ENCODE measurements at regions not wholly inside any gene's neighbourhood (a gene's known extent, or its start where the extent isn't known, plus 50 kb on each side); places are given as distances from the start of the nearest gene placed in this dataset.

- intact Hi-C loops (cut with DNase I) = no loop called here
- TF ChIP-seq CTCF (IDR thresholded peaks at IDR 0.05) = no peak
- no peak for TF ChIP-seq POLR2A (IDR thresholded peaks at IDR 0.05)
- Histone ChIP-seq H3K4me3 (no peak overlapping the region), H3K27ac (no peak overlapping the region), H3K36me3 (replicated peaks in 1 of 2; ENCODE audit: insufficient read depth in 1 of 2, low read depth in 2 of 2) (no peaks in the 10 kb centered on the region), H3K27me3 (no peaks in the 10 kb centered on the region), H3K9me3 (no peaks in the 10 kb centered on the region), H3K4me1 (no peaks in the 10 kb centered on the region)
- ATAC-seq (no peak), DNase-seq (no peak)
- 58 to 67% methylated on average over 6 to 14 of the region's 14 CpGs for WGBS, 2 donors
These were observed 241.9 kb upstream of the IRX4 start for GRCh38 chr5:2124434-2125170.

- Histone ChIP-seq H3K4me1 (no peaks in the 10 kb centered on the region), H3K27ac (no peak overlapping the region), H3K9me3 (no peaks in the 10 kb centered on the region), H3K4me3 (no peak overlapping the region), H3K36me3 (replicated peaks in 1 of 2; ENCODE audit: insufficient read depth in 1 of 2, low read depth in 2 of 2) (no peaks in the 10 kb centered on the region), H3K27me3 (no peaks in the 10 kb centered on the region)
- DNase-seq = no peak
- TF ChIP-seq POLR2A (IDR thresholded peaks at IDR 0.05) (no peak), CTCF (IDR thresholded peaks at IDR 0.05) (no peak)
- 85 to 94% methylated on average over 3 to 7 of the region's 7 CpGs for WGBS, 2 donors
- ATAC-seq = no peak
- intact Hi-C loops (cut with DNase I) = no loop called here
These were observed 241.1 kb upstream of the IRX4 start for GRCh38 chr5:2123874-2124273.

- H3K9me3 ChIP-seq = no peaks in the 10 kb centered on the region
- DNase-seq (no peak), ATAC-seq (no peak)
- no peak for TF ChIP-seq POLR2A (IDR thresholded peaks at IDR 0.05)
- TF ChIP-seq CTCF (IDR thresholded peaks at IDR 0.05) = no peak
- 75 to 82% methylated on average over 4 of the region's 4 CpGs for WGBS, 2 donors
- H3K4me1 ChIP-seq = no peaks in the 10 kb centered on the region
- intact Hi-C loops (cut with DNase I) = no loop called here
- H3K4me3 ChIP-seq = no peak overlapping the region
- no peak overlapping the region for H3K27ac ChIP-seq
- no peaks in the 10 kb centered on the region for H3K36me3 ChIP-seq (replicated peaks in 1 of 2; ENCODE audit: insufficient read depth in 1 of 2, low read depth in 2 of 2)
- no peaks in the 10 kb centered on the region for H3K27me3 ChIP-seq
These were observed 237.6 kb upstream of the IRX4 start for GRCh38 chr5:2120361-2120760.

DNA sequence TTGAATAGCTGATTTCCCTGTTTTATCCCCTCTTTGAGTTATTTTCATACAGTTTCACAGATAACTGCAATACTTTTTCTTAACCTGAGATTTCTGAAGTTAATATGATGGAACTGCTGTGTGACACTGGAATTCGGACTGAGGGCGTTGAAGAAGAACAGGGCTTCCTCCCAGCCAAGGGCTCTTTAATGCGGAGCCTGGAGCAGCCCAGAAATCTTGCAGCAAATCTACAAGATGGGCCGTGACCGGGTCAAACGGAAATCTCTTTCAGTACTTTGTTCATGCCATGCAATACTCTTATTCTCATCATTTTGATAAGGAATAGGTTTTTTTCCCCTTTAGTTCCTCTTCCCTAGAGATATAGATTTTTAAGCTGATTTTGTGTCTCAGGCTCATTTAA lies 236.8 kb upstream of the IRX4 start:
- Histone ChIP-seq H3K36me3 (replicated peaks in 1 of 2; ENCODE audit: insufficient read depth in 1 of 2, low read depth in 2 of 2) (no peaks in the 10 kb centered on the region), H3K4me3 (no peak overlapping the region), H3K27ac (no peak overlapping the region), H3K27me3 (no peaks in the 10 kb centered on the region), H3K9me3 (no peaks in the 10 kb centered on the region), H3K4me1 (no peaks in the 10 kb centered on the region)
- DNase-seq = no peak
- no peak for TF ChIP-seq CTCF (IDR thresholded peaks at IDR 0.05)
- TF ChIP-seq POLR2A (IDR thresholded peaks at IDR 0.05) = no peak
- 60% methylated on average over 6 of the region's 6 CpGs for WGBS, 2 donors
- ATAC-seq = no peak
- intact Hi-C loops (cut with DNase I) = no loop called here

Data from body of pancreas (tissue), 4 donors.